HEK293 (cell line): ENCODE measurements at regions not wholly inside any gene's neighbourhood (a gene's known extent, or its start where the extent isn't known, plus 50 kb on each side); places are given as distances from the start of the nearest gene placed in this dataset.
A peak's percentile ranks its signal among the peaks of the same experiment; 100 is the strongest.

Source experiments
- CTCF ChIA-PET: fragments of 350-600 bp; formaldehyde crosslinking; extraction: SDS; loops from one replicate; lab custom pipeline; 2021; ENCODE audit warnings: antibody characterized with exemption; lab: Yijun Ruan, JAX
- POLR2A ChIA-PET: fragments of 300-600 bp; formaldehyde crosslinking; extraction: SDS; loops from one replicate; lab custom pipeline; 2020; ENCODE audit warnings: antibody characterized with exemption, inconsistent platforms; lab: Yijun Ruan, JAX
- H3K27ac ChIP-seq: fragments of 200-500 bp; sonication (Bioruptor generic); 2 replicates; pipeline ENCODE4 v1.5.1; 2014; ENCODE audit warnings: low read depth, low read length, control low read depth, inconsistent platforms; ENCODE audit errors: extremely low read depth
- H3K36me3 ChIP-seq, 2 experiments: fragments of 200-500 bp in 1 of 2; sonication (Bioruptor generic) in 1 of 2; 1 replicate in 1 of 2; 2 replicates in 1 of 2; pipeline ENCODE4 v1.5.1; 2014 to 2017; ENCODE audit warnings: inconsistent platforms in 2 of 2, low read length in 2 of 2; ENCODE audit not compliant: control insufficient read depth in 2 of 2, insufficient read depth in 1 of 2
- H3K4me1 ChIP-seq: fragments of 200-500 bp; sonication (Bioruptor generic); 2 replicates; pipeline ENCODE4 v1.5.1; 2014; ENCODE audit warnings: mild to moderate bottlenecking, low read length, inconsistent platforms; ENCODE audit not compliant: control insufficient read depth, insufficient read depth
- H3K4me3 ChIP-seq: 2 replicates; pipeline ENCODE4 v1.5.1; 2011; ENCODE audit warnings: low read depth, mild to moderate bottlenecking, control low read depth, low read length, moderate library complexity
- H3K9me3 ChIP-seq: fragments of 200-500 bp; sonication (Bioruptor generic); 2 replicates; pipeline ENCODE4 v1.5.1; 2014; ENCODE audit warnings: low read depth, low read length, inconsistent platforms; ENCODE audit not compliant: control insufficient read depth, insufficient read depth
- GLIS1 ChIP-seq: fragments of 450-650 bp; formaldehyde crosslinking; IDR thresholded peaks from 2 replicates; pipeline ENCODE4 v1.5.1; 2016; ENCODE audit warnings: missing biosample characterization, missing genetic modification characterization
- HIC1 ChIP-seq: fragments of 450-650 bp; formaldehyde crosslinking; IDR thresholded peaks from 2 replicates; pipeline ENCODE4 v1.5.1; 2016; ENCODE audit warnings: missing biosample characterization, missing genetic modification characterization
- PATZ1 ChIP-seq: fragments of 450-650 bp; formaldehyde crosslinking; IDR thresholded peaks from 2 replicates; pipeline ENCODE4 v1.5.1; 2016; ENCODE audit warnings: missing biosample characterization, missing genetic modification characterization
- PRDM6 ChIP-seq: fragments of 450-650 bp; formaldehyde crosslinking; IDR thresholded peaks from 2 replicates; pipeline ENCODE4 v1.5.1; 2017; ENCODE audit warnings: missing biosample characterization, missing genetic modification characterization
- TCF7L2 ChIP-seq: IDR thresholded peaks from 2 replicates; pipeline ENCODE4 v1.6.1; 2011; ENCODE audit warnings: low read depth, mild to moderate bottlenecking, inconsistent platforms, low read length, moderate library complexity, borderline replicate concordance
- YY1 ChIP-seq: fragments of 450-650 bp; formaldehyde crosslinking; IDR thresholded peaks from 2 replicates; pipeline ENCODE4 v1.5.1; 2018; ENCODE audit warnings: missing biosample characterization, missing genetic modification characterization
- ZBTB6 ChIP-seq: fragments of 450-650 bp; formaldehyde crosslinking; IDR thresholded peaks from 2 replicates; pipeline ENCODE4 v1.5.1; 2017; ENCODE audit warnings: missing biosample characterization, missing genetic modification characterization
- ZBTB8A ChIP-seq: fragments of 450-650 bp; formaldehyde crosslinking; IDR thresholded peaks from 2 replicates; pipeline ENCODE4 v1.5.1; 2016; ENCODE audit warnings: missing biosample characterization, missing genetic modification characterization
- ZFP37 ChIP-seq: fragments of 450-650 bp; formaldehyde crosslinking; IDR thresholded peaks from 2 replicates; pipeline ENCODE4 v1.5.1; 2016; ENCODE audit warnings: missing biosample characterization, missing genetic modification characterization
- ZIC2 ChIP-seq: fragments of 450-650 bp; formaldehyde crosslinking; IDR thresholded peaks from 2 replicates; pipeline ENCODE4 v1.5.1; 2016; ENCODE audit warnings: missing biosample characterization, missing genetic modification characterization
- ZNF114 ChIP-seq: fragments of 450-650 bp; formaldehyde crosslinking; IDR thresholded peaks from 2 replicates; pipeline ENCODE4 v1.5.0; 2017; ENCODE audit warnings: missing biosample characterization, missing genetic modification characterization
- ZNF175 ChIP-seq: fragments of 450-650 bp; formaldehyde crosslinking; IDR thresholded peaks from 2 replicates; pipeline ENCODE4 v1.5.1; 2016; ENCODE audit warnings: missing biosample characterization, missing genetic modification characterization
- ZNF248 ChIP-seq: fragments of 450-650 bp; formaldehyde crosslinking; IDR thresholded peaks from 2 replicates; pipeline ENCODE4 v1.5.1; 2017; ENCODE audit warnings: missing biosample characterization, missing genetic modification characterization
- ZNF473 ChIP-seq: fragments of 450-650 bp; formaldehyde crosslinking; IDR thresholded peaks from 2 replicates; pipeline ENCODE4 v1.5.1; 2017; ENCODE audit warnings: missing biosample characterization, missing genetic modification characterization
- ZNF548 ChIP-seq: fragments of 450-650 bp; formaldehyde crosslinking; IDR thresholded peaks from 2 replicates; pipeline ENCODE4 v1.5.1; 2016; ENCODE audit warnings: missing biosample characterization, missing genetic modification characterization
- ZNF549 ChIP-seq: fragments of 450-650 bp; IDR thresholded peaks from 2 replicates; pipeline ENCODE4 v1.5.1; 2018; ENCODE audit warnings: missing biosample characterization, missing genetic modification characterization, mild to moderate bottlenecking, inconsistent platforms, moderate library complexity
- ZNF558 ChIP-seq: fragments of 450-650 bp; formaldehyde crosslinking; IDR thresholded peaks from 2 replicates; pipeline ENCODE4 v1.5.1; 2016; ENCODE audit warnings: missing biosample characterization, missing genetic modification characterization
- ZNF596 ChIP-seq: fragments of 450-650 bp; IDR thresholded peaks from 2 replicates; pipeline ENCODE4 v1.5.0; 2018; ENCODE audit warnings: missing biosample characterization, mild to moderate bottlenecking, missing genetic modification characterization, moderate library complexity
- ZNF707 ChIP-seq: fragments of 450-650 bp; formaldehyde crosslinking; IDR thresholded peaks from 2 replicates; pipeline ENCODE4 v1.5.1; 2016; ENCODE audit warnings: missing biosample characterization, missing genetic modification characterization
- ZSCAN30 ChIP-seq: fragments of 450-650 bp; IDR thresholded peaks from 2 replicates; pipeline ENCODE4 v1.5.1; 2018; ENCODE audit warnings: missing biosample characterization, mild to moderate bottlenecking, missing genetic modification characterization, moderate library complexity
- ZSCAN4 ChIP-seq: fragments of 450-650 bp; formaldehyde crosslinking; IDR thresholded peaks from 2 replicates; pipeline ENCODE4 v1.5.1; 2017; ENCODE audit warnings: missing biosample characterization, missing genetic modification characterization

- Histone ChIP-seq H3K27ac (no peak overlapping the region), H3K9me3 (no peaks in the 10 kb centered on the region), H3K4me1 (peaks cover 23% of the 10 kb centered on the region), H3K4me3 (no peak overlapping the region), H3K36me3 (no peaks in the 10 kb centered on the region)
- ChIA-PET CTCF (no interaction called here), POLR2A (no interaction called here)
- TF ChIP-seq TCF7L2 (peak; percentile 97), ZSCAN30 (no peak), ZIC2 (peak; percentile 93), ZNF248 (tag by site-specific recombination) (no peak), ZNF473 (tag by site-specific recombination) (no peak), ZNF596 (tag by site-specific recombination) (no peak), ZNF707 (tag by site-specific recombination) (no peak), ZFP37 (tag by site-specific recombination) (no peak), YY1 (no peak), ZNF549 (tag by site-specific recombination) (no peak), ZNF175 (no peak), HIC1 (tag by site-specific recombination) (no peak), PRDM6 (tag by site-specific recombination) (no peak)
- TF ChIP-seq, all 188 proteins: peak for 2
Measured at GRCh38 chr15:69857686-69858391, 239.9 kb downstream of the TLE3 start.

- no peak overlapping the region for H3K4me3 ChIP-seq
- H3K27ac ChIP-seq: no peak overlapping the region
Measured at GRCh38 chr15:69858456-69858855, 239.3 kb downstream of the TLE3 start.

GRCh38 chr15:69859866-69860265 is 237.9 kb downstream of the TLE3 start:
- ChIA-PET POLR2A (interaction anchor here (0.6 kb wide), 1 partner anchor 328 kb away, joined by 5 read pairs; no protein-coding TSS in a partner anchor), CTCF (interaction anchor here (0.9 kb wide), 1 partner anchor 110 kb away, joined by 4 read pairs; no protein-coding TSS in a partner anchor)
- Histone ChIP-seq H3K4me3 (no peak overlapping the region), H3K4me1 (peaks cover 25% of the 10 kb centered on the region), H3K27ac (no peak overlapping the region), H3K9me3 (no peaks in the 10 kb centered on the region), H3K36me3 (no peaks in the 10 kb centered on the region)
- TF ChIP-seq ZNF248 (tag by site-specific recombination) (no peak), YY1 (no peak), ZNF114 (tag by site-specific recombination) (no peak), GLIS1 (no peak), PATZ1 (tag by site-specific recombination) (no peak), ZNF558 (tag by site-specific recombination) (no peak), ZBTB6 (tag by site-specific recombination) (no peak), ZNF548 (tag by site-specific recombination) (no peak)

More at GRCh38 chr15:69858456-69858855, 239.3 kb downstream of the TLE3 start:
- no peaks in the 10 kb centered on the region for H3K36me3 ChIP-seq
- peaks cover 25% of the 10 kb centered on the region for H3K4me1 ChIP-seq
- CTCF ChIA-PET: interaction anchor here (0.6 to 0.7 kb wide), 2 partner anchors 106 to 392 kb away, joined by 4 to 6 read pairs; no protein-coding TSS in a partner anchor
- H3K9me3 ChIP-seq: no peaks in the 10 kb centered on the region
- TF ChIP-seq ZSCAN4 (tag by site-specific recombination) (no peak), ZBTB8A (tag by site-specific recombination) (0 out of 2 replicates have a peak, but pooled peaks have one; percentile 12)
- POLR2A ChIA-PET: interaction anchor here (0.7 kb wide), 1 partner anchor 39 kb away, joined by 5 read pairs; no protein-coding TSS in a partner anchor
